GM19463 (cell line): ENCODE measurements at regions not wholly inside any gene's neighbourhood (a gene's known extent, or its start where the extent isn't known, plus 50 kb on each side); places are given as distances from the start of the nearest gene placed in this dataset.

Source experiments
- ATAC-seq: cut with Tn5 transposase; IDR thresholded peaks from one replicate; pipeline ENCODE4 v1.9.1; 2021; ENCODE audit warnings: mild to moderate bottlenecking, moderate library complexity; ENCODE audit not compliant: unreplicated experiment

- no peak for ATAC-seq
These were observed 263.6 kb downstream of the TBL1XR1 start for GRCh38 chr3:176933704-176934103.

DNA sequence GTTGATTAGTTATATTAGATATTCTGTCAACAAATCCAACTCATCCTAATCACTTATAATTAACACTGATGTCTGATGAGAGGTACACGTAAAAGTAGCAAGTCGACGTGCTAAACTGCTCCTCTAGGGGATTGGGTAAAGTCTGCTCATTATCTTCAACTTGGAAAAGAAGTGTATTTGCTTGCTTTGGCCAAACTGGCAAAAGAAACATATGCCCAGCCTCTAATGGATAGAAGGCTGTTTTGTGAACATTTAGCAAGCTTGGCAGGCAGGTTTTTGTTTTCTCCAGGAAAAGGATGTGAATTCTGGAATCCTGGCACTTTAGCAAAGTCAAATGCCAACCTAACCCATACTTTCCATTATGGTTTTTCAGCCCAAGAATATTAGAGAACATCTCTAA is 264.8 kb downstream of the TBL1XR1 start:
- ATAC-seq: no peak

- ATAC-seq: no peak
These were observed 265.3 kb downstream of the TBL1XR1 start for GRCh38 chr3:176931991-176932390.

- no peak for ATAC-seq
These were observed 266.3 kb downstream of the TBL1XR1 start for GRCh38 chr3:176930942-176931341.

DNA sequence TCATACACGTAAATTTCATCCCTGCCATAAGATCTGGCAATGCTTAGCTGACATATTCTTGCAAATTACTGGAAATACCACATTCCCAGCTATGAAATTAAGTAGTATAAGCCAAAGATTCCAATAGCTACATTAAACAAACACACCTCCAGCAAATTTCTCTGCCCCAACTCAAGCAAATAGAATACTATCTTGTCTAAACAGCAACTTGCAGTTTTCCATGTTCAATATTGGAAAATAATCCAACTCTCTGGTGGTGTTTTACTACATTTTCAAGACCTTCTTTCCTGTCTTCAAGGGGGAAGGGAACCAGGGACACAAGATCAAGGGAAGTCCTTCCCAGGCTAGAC is 268.7 kb downstream of the TBL1XR1 start:
- ATAC-seq: no peak

DNA sequence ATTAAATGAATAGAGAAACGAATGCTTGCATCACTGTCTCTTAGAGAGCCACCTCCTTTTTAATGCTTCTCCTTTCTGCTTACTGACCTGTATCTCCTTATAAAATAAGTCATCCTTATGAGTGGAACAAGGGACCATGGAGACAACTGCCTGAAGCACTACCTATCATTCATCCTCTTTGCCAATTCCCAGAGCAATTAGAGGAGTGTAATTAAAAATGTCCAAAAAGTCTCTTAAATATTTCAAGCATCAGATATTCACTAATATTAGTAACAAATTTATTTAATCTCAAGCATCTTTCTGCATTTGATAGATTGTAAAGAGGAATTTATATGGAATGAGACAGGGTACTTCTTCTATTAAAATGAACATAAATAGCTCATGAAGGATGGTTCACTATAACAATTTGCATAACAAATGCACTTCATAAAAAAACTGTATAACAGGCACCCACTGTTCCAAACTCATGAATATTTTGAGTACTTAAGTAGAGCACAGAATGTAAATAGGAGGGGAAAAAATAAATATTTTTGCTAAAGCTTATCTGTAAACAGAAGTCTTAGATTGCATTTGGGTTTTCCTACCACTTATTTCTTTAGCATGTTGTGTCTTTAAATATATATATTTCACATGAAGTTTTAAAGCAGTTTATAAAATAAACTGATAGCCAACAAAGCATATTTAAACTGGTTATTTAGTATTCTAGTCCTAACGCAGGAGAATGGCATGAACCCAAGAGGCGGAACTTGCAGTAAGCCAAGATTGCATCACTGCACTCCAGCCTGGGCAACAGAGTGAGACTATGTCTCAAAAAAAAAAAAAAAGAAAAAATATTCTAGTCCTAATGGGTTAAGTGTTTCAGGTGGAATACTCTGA is 269.3 kb downstream of the TBL1XR1 start:
- ATAC-seq: no peak

GRCh38 chr3:176927280-176927679 is 270.0 kb downstream of the TBL1XR1 start:
- ATAC-seq: no peak

DNA sequence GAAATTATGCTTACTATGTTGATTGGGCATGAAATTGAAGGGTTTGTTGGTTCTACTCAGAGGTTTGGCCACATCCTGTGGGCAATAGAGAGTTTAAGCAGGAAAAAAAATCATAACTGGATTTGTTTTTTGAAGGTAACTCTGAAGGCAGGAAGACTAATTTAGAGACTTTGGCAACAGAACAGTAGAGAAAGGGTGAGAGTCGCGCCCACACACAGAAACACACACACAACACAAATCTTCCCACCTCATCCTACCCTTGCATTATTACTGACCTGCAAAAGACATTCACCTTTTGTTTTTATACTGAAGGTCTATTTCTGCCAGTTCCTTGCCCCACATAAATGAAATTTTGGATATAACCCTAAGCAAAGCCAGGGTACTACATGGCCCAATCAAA is 270.6 kb downstream of the TBL1XR1 start:
- ATAC-seq: no peak

DNA sequence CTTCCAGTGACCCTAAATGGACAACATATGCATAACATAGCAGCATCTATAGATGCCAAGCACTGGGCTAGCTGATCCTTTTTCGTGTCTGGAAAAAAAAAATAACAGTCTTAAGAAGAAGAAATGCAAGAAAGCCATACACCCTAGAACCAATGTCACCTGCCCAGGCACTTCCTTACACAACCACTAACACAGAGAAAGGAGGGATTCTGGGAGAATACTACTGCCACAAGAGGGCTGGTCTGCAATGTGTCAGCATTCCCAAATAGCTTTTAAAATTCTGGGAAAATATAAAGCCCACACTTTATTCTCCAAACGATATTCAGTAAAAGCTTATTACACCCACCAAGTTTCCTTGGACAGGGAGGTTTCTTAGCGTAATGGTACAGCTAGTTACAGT is 271.2 kb downstream of the TBL1XR1 start:
- ATAC-seq: no peak

DNA sequence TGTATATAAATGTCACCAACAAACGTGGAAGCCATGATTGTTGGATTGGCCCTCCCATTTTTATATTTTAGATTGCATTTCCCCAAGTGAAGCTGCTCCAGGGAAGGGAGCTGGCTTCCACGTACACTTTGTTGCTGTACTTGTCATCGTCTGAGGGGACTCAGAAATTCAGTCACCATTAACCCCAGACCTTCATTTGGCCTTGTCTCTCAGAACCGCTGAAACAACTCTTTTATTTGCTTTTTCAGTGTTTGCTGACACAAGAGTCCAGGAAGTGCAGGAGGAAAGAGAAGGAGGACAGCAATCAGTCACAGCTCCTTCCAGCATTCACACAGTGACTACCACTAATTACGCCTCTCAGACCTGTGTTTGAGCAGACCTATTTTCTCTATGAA is 276.5 kb downstream of the TBL1XR1 start:
- no peak for ATAC-seq

DNA sequence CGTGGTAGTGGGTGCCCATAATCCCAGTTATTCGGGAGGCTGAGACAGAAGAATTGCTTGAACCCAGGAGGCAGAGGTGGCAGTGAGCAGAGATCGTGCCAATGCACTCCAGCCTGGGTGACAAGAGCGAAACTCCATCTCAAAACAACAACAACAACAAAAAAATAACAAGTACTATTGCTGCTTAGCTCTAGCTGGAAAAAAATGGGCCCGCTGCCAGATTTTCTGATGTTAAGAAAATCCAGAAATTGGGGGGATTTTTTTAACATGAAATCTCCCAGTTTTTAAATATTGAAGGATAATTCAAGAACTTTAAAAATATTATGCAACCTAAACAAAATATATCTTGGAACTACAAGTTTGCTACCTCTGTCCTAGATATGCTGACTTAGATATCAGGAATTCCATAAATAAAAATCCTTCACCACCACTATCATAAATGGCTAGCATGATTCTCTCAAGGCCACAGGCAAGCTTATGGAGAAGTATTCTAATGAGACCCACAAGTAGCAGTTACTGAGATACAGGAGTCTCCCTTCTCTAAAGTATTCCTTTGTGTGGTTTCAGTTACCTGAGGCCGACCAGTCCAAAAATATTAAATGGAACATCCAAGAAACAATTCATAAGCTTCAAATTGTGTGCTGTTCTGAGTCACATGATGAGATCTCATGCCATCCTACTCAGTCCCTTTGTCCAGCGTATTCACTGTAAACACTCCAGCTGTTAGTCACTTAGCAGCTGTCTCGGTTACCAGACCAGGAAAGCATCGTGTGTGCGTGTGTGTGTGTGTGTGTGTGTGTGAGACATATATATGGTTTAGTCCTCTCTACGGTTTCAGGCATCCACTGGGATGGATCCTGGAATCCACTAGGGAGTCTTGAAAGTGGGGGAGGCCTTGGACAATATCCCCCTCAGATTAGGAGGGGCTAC is 277.2 kb downstream of the TBL1XR1 start:
- ATAC-seq: no peak

DNA sequence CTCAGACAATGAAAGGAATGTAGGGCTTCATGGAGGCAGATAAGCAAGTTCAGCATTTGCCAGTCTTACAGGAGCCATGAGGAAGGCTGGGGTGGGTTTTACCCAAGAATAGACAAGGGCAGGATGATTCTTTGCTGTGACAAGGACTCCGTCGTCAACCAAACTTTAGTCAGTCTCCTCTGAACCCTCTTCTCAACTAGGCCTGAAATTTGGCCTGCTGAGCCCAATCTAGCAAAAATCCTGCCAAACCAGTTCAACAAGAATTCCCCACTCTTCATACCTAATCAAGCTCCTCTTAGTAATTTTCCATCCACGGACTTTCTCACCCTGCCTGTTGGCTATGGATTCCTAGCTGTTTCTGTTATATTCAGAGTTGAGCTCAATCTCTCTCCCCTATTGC is 280.5 kb downstream of the TBL1XR1 start:
- ATAC-seq: no peak

DNA sequence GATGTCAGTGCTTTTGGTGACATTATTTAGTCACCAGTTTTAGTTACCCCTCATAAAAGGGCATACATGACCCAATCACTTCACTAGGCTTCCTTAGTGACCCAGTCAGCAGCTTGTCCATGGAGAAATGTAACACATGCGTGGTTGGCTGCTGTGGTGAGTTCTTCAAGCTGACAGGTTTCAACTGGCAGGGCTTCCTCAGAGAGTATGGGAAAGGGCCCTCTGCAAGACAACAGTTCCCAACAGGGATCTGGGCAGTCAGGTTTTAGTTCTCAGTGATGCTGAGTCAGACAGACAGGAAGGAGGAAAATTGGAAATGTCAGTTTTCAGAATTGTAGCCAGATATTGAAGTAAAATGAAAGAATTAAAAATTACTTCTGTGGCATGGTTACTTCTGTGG is 282.5 kb downstream of the TBL1XR1 start:
- ATAC-seq: no peak

DNA sequence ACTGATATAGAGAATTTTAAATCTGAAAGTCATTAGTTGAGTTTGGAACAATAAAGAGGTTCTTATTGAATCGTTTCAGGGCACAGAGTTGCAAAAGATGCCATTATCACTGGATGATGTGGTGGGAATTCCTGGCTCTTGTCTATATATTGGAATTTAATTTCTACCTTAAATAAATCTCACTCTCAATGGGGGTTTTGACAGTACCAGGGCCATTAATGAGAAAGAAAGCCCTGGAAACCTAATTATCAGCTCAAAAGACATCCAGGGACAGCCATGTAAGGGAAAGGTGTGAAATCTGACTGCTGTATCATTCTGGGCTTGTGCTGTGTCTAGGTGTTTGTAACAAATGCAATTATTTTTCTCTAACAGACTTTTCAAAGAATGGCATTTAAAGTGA is 285.7 kb downstream of the TBL1XR1 start:
- ATAC-seq: no peak

GRCh38 chr3:176909044-176909443 is 288.2 kb downstream of the TBL1XR1 start:
- ATAC-seq: no peak

DNA sequence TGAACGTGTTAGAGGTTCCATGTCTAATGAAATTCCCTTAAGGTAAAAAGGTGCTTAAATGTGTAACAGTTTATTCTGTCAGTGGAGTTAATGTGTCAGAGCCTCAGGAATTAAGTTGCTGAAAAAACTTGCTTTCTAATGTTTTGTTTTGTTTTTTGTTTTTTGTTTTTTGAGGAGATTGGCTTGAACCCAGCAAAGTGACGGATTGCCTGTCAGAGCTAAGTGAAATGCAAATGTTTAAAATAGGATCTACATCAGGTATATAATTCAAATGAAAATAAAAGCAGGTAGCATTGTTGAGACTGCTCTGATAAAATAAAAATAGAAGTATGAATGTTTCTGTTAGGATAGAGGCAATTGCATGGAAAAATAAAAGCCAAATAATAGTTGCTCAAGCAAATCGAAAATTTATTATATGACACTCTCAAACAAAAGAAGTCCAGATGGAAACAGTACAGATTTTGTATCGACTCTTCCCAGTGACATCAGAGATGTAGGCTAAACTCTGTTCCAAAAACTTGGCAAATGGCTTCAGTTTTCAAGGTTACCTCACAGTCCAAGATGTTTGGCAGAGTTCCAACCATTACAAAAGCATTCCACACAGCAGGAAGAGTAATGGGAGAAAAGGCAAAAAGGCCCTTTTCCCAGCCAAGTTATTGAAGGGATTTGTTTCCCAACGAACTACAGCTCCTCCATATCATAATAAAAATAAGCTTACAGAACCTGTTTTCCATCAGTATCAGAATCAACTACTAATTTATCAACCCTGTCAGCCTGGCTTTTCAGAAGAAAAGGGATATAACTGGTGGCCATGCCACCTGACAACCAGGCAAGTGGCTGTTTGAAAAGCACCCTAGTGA is 291.0 kb downstream of the TBL1XR1 start:
- ATAC-seq: no peak

- ATAC-seq: no peak
These were observed 292.0 kb downstream of the TBL1XR1 start for GRCh38 chr3:176905331-176905730.

- no peak for ATAC-seq
These were observed 292.8 kb downstream of the TBL1XR1 start for GRCh38 chr3:176904506-176904905.

GRCh38 chr3:176896640-176897039 is 300.6 kb downstream of the TBL1XR1 start:
- ATAC-seq: no peak

GRCh38 chr3:176896165-176896564 is 301.1 kb downstream of the TBL1XR1 start:
- no peak for ATAC-seq

GRCh38 chr3:176879710-176880109 is 317.6 kb downstream of the TBL1XR1 start:
- no peak for ATAC-seq
